ENCODE measurements at regions not wholly inside any gene's neighbourhood (a gene's known extent, or its start where the extent isn't known, plus 50 kb on each side); places are given as distances from the start of the nearest gene placed in this dataset.

DNA sequence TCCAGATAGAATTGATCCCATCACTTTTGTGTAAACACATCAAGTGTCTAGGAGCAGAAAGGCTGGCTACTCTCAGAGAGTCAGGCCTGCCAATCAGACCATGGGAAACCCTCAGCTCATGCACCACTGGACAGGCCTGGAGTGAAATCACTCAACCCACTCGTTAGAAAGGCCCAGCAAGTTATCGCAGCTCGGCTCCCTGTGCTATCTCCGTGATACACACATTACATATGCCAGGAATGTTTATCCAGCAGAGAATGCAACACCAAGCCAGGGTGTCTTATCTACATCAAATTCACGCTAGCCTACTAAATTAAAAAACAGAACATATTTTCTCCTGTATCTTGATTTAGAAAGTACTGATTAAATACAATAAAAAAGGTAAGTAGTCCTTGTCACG lies 232.4 kb upstream of the FOXQ1 start:
- CTCF ChIA-PET, result no interaction called here

DNA sequence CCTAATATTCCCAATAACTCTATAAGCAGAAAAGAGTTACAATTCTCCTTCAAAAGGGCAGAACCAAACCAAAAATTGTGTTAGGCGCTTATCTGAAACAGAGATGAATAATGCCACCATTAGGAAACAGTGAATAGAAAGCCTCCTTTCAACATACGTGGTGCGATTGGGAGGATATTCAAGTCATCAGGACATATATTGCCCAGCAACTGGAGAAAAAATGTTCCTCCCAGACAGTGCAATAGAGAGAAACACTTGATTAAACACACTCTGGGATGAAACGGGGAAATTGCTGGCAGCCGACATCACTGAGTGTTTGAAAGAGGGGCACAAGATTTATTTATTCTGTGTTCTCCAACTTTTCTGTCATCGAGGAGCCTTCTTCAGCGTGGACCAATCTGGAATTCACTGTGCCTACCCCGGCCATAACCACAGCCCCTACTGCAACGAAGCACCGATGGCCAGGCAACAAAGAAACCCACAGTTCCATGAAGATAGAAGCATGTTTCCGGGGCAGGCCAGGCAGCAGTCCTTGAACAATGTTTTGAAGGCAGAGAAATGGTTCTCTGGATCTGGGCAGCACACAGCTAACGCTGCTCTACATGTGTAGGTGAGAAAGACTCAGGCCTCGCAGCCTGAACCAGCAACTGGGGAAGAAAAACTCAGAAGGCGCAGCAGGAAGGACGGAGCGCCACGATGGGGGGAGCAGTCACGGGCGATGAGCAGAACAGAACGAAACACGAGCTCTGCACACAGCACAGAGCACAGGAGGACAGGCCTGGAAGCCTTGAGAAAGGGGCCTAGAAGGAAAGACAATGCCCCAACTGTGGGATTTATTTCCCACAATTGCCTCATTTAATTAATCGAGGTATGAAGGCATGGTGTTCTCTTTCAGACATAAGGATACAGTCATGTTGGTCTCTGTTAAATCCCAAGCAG lies 234.2 kb upstream of the FOXQ1 start:
- no peak for DNase-seq
- ChIA-PET CTCF (no interaction called here), POLR2A (no interaction called here)
- Histone ChIP-seq H3K4me3 (ENCODE audit: control insufficient read depth in 1 of 7, extremely low read depth in 1 of 7, insufficient read depth in 4 of 7, low read depth in 2 of 7, low read length in 6 of 7) (no peak overlapping the region), H3K27ac (ENCODE audit: insufficient read depth in 1 of 2, low read depth in 1 of 2, low read length in 2 of 2, poor library complexity in 1 of 2, severe bottlenecking in 2 of 2) (no peak overlapping the region), H3K36me3 (ENCODE audit: control insufficient read depth in 4 of 4, insufficient read depth in 4 of 4, low read length in 3 of 4) (no peaks in the 10 kb centered on the region), H3K4me1 (ENCODE audit: control extremely low read depth in 1 of 4, control insufficient read depth in 4 of 4, insufficient read depth in 4 of 4, low read length in 3 of 4) (no peaks in the 10 kb centered on the region), H3K9me3 (ENCODE audit: control extremely low read depth in 1 of 5, control insufficient read depth in 4 of 5, insufficient read depth in 2 of 5, low read depth in 1 of 5, low read length in 4 of 5) (no peaks in the 10 kb centered on the region), H3K27me3 (replicated peaks in 2 of 5; ENCODE audit: control insufficient read depth in 4 of 5, insufficient read depth in 5 of 5, low read length in 4 of 5) (peaks cover 0 to 3% (median 0%) of the 10 kb centered on the region in 5 experiments)
- WGBS (ENCODE audit: insufficient coverage), result 95% methylated on average over 22 of the region's 22 CpGs

More for the DNA sequence above, 232.4 kb upstream of the FOXQ1 start:
- POLR2A ChIA-PET, result no interaction called here
- no peak for DNase-seq
- no peaks in the 10 kb centered on the region for H3K4me1 ChIP-seq (ENCODE audit: control extremely low read depth in 1 of 4, control insufficient read depth in 4 of 4, insufficient read depth in 4 of 4, low read length in 3 of 4)
- no peak overlapping the region for H3K27ac ChIP-seq (ENCODE audit: insufficient read depth in 1 of 2, low read depth in 1 of 2, low read length in 2 of 2, poor library complexity in 1 of 2, severe bottlenecking in 2 of 2)
- H3K27me3 ChIP-seq (replicated peaks in 2 of 5; ENCODE audit: control insufficient read depth in 4 of 5, insufficient read depth in 5 of 5, low read length in 4 of 5), result peaks cover 0 to 3% (median 0%) of the 10 kb centered on the region in 5 experiments
- no peaks in the 10 kb centered on the region for H3K36me3 ChIP-seq (ENCODE audit: control insufficient read depth in 4 of 4, insufficient read depth in 4 of 4, low read length in 3 of 4)
- 100% methylated on average over 3 of the region's 6 CpGs for WGBS (ENCODE audit: insufficient coverage)
- no peaks in the 10 kb centered on the region for H3K9me3 ChIP-seq (ENCODE audit: control extremely low read depth in 1 of 5, control insufficient read depth in 4 of 5, insufficient read depth in 2 of 5, low read depth in 1 of 5, low read length in 4 of 5)
- H3K4me3 ChIP-seq (ENCODE audit: control insufficient read depth in 1 of 7, extremely low read depth in 1 of 7, insufficient read depth in 4 of 7, low read depth in 2 of 7, low read length in 6 of 7), result no peak overlapping the region

DNA sequence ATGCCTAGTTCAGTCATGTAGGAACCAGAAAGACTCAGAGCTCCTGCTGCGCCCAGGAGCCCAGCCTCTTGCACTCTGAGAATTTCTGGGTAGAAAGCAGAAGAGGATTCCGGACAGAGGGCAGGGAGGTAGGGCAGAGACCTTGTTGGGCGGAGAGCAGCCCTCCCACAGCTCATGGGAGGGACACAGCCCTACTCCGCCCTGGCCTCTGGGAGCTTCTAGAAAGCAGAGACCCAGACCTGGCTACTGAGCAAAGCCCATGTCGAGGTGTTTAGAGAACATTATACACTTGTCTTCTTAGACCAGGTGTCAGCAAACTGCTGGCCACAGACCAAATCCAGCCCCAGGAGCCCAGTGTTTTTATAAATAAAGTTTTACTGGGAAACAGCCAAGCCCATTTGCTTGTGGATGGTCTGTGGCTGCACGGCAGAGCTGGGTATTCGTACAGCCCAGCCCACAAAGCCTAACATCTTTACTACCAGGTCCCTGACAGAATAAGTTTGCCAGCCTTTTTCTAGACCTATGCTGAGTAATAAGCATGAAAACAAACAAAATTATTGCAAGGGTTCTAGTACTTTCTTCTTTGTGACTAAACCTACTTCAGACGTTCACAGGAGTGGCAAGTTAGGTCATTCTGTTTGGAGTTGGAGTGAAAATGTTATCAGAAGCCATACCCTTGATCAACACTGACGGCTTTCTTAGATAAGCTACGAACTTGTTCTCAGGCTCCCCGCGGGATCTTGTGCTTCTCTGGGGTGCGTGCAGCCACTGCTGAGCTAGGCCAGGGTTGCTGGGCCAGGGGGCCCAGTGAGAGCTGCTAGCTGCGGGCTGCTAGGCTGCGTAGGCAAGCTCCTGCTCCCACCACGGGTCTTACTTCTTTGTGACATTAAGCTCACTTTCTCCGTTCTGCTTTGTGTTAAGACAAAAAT lies 235.1 kb upstream of the FOXQ1 start:
- Histone ChIP-seq H3K27ac (ENCODE audit: insufficient read depth in 1 of 2, low read depth in 1 of 2, low read length in 2 of 2, poor library complexity in 1 of 2, severe bottlenecking in 2 of 2) (no peak overlapping the region), H3K36me3 (ENCODE audit: control insufficient read depth in 4 of 4, insufficient read depth in 4 of 4, low read length in 3 of 4) (no peaks in the 10 kb centered on the region), H3K4me1 (ENCODE audit: control extremely low read depth in 1 of 4, control insufficient read depth in 4 of 4, insufficient read depth in 4 of 4, low read length in 3 of 4) (no peaks in the 10 kb centered on the region), H3K27me3 (replicated peaks in 2 of 5; ENCODE audit: control insufficient read depth in 4 of 5, insufficient read depth in 5 of 5, low read length in 4 of 5) (peaks cover 0 to 3% (median 0%) of the 10 kb centered on the region in 5 experiments), H3K4me3 (ENCODE audit: control insufficient read depth in 1 of 7, extremely low read depth in 1 of 7, insufficient read depth in 4 of 7, low read depth in 2 of 7, low read length in 6 of 7) (no peak overlapping the region), H3K9me3 (ENCODE audit: control extremely low read depth in 1 of 5, control insufficient read depth in 4 of 5, insufficient read depth in 2 of 5, low read depth in 1 of 5, low read length in 4 of 5) (no peaks in the 10 kb centered on the region)
- CTCF ChIA-PET, result no interaction called here
- POLR2A ChIA-PET, result no interaction called here
- DNase-seq, result no peak
- 86% methylated on average over 15 of the region's 17 CpGs for WGBS (ENCODE audit: insufficient coverage)

DNA sequence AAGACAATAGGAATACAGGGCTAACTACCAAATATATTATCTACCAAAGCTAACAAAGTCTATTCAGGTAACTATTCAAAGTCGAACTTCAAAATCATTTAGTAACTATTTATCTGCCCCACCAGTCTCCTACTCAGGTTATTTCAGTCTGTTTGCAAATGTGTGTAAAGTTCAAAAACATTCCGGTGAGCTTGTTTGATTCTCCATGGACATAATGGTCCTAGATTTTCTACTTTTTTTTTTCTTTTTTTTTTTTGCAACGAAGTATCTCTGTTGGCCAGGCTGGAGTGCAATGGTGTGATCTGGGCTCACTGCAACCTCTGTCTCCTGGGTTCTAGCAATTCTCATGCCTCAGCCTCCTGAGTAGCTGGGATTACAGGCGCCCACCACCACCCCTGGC lies 236.0 kb upstream of the FOXQ1 start:
- DNase-seq, result no peak
- CTCF ChIA-PET, result no interaction called here
- 80% methylated on average over 1 of the region's 4 CpGs for WGBS (ENCODE audit: insufficient coverage)
- POLR2A ChIA-PET, result no interaction called here
- Histone ChIP-seq H3K9me3 (ENCODE audit: control extremely low read depth in 1 of 5, control insufficient read depth in 4 of 5, insufficient read depth in 2 of 5, low read depth in 1 of 5, low read length in 4 of 5) (no peaks in the 10 kb centered on the region), H3K4me3 (ENCODE audit: control insufficient read depth in 1 of 7, extremely low read depth in 1 of 7, insufficient read depth in 4 of 7, low read depth in 2 of 7, low read length in 6 of 7) (no peak overlapping the region), H3K36me3 (ENCODE audit: control insufficient read depth in 4 of 4, insufficient read depth in 4 of 4, low read length in 3 of 4) (no peaks in the 10 kb centered on the region), H3K27me3 (replicated peaks in 2 of 5; ENCODE audit: control insufficient read depth in 4 of 5, insufficient read depth in 5 of 5, low read length in 4 of 5) (peaks cover 0 to 3% (median 0%) of the 10 kb centered on the region in 5 experiments), H3K4me1 (ENCODE audit: control extremely low read depth in 1 of 4, control insufficient read depth in 4 of 4, insufficient read depth in 4 of 4, low read length in 3 of 4) (no peaks in the 10 kb centered on the region), H3K27ac (ENCODE audit: insufficient read depth in 1 of 2, low read depth in 1 of 2, low read length in 2 of 2, poor library complexity in 1 of 2, severe bottlenecking in 2 of 2) (no peak overlapping the region)

DNA sequence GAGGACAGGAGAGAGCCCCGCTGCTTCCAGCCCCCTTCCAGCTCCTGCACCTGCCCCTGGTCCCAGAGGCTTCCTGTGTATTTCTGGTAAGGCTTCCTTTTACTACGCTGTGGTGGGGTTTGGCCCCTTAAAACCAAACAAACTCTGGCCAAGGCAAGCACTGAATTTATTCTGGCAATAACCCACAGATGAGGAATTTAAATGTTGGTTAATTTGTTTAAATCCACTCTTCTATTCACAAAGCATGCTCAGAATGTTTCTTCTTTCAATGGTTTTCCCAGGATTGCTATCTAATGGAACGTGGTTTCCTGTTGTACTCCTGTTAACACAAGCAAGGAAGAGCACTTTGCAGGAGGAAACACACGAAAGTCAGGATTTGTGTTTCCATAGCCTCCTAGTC lies 236.5 kb upstream of the FOXQ1 start:
- DNase-seq, result no peak

DNA sequence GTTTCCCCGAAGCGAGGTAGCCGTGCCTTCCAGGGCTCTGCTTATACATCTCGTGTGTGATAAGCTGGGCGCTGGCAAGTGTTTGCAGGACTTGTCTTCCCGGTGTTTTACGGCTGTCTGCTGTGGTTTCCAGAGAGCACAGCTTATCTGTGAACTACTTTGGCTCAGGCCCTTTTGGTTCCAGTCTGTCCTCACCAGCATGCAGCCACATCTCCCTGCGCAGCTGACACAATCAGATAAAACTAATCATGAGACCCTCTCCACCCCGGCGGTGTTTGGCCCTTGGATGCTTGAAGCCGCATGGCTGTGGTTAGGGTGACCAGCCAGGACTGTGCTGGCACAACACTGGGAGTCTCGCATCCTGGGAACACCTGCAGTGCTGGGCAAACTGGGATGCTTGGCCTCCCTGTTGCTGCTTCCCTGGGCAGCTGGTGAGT lies 241.8 kb upstream of the FOXQ1 start:
- peaks cover 0 to 10% (median 2%) of the 10 kb centered on the region in 4 experiments for H3K4me1 ChIP-seq (ENCODE audit: control extremely low read depth in 1 of 4, control insufficient read depth in 4 of 4, insufficient read depth in 4 of 4, low read length in 3 of 4)
- 13% methylated on average over 7 of the region's 12 CpGs for WGBS (ENCODE audit: insufficient coverage)
- H3K4me3 ChIP-seq (ENCODE audit: control insufficient read depth in 1 of 7, extremely low read depth in 1 of 7, insufficient read depth in 4 of 7, low read depth in 2 of 7, low read length in 6 of 7), result peak overlapping the region in 1 of 7 experiments; percentile 38
- POLR2A ChIA-PET, result no interaction called here
- no peak overlapping the region for H3K27ac ChIP-seq (ENCODE audit: insufficient read depth in 1 of 2, low read depth in 1 of 2, low read length in 2 of 2, poor library complexity in 1 of 2, severe bottlenecking in 2 of 2)
- H3K27me3 ChIP-seq (replicated peaks in 2 of 5; ENCODE audit: control insufficient read depth in 4 of 5, insufficient read depth in 5 of 5, low read length in 4 of 5), result peaks cover 0 to 7% (median 0%) of the 10 kb centered on the region in 5 experiments
- CTCF ChIA-PET, result no interaction called here
- DNase-seq, result peak; percentile 51 to 81 (median 61)
- H3K36me3 ChIP-seq (ENCODE audit: control insufficient read depth in 4 of 4, insufficient read depth in 4 of 4, low read length in 3 of 4), result no peaks in the 10 kb centered on the region
- no peaks in the 10 kb centered on the region for H3K9me3 ChIP-seq (ENCODE audit: control extremely low read depth in 1 of 5, control insufficient read depth in 4 of 5, insufficient read depth in 2 of 5, low read depth in 1 of 5, low read length in 4 of 5)

More for the DNA sequence above, 236.5 kb upstream of the FOXQ1 start:
- CTCF ChIA-PET, result no interaction called here
- 25% methylated on average over 2 of the region's 4 CpGs for WGBS (ENCODE audit: insufficient coverage)
- H3K27me3 ChIP-seq (replicated peaks in 2 of 5; ENCODE audit: control insufficient read depth in 4 of 5, insufficient read depth in 5 of 5, low read length in 4 of 5), result peaks cover 0 to 5% (median 0%) of the 10 kb centered on the region in 5 experiments
- no peaks in the 10 kb centered on the region for H3K36me3 ChIP-seq (ENCODE audit: control insufficient read depth in 4 of 4, insufficient read depth in 4 of 4, low read length in 3 of 4)
- no peak overlapping the region for H3K27ac ChIP-seq (ENCODE audit: insufficient read depth in 1 of 2, low read depth in 1 of 2, low read length in 2 of 2, poor library complexity in 1 of 2, severe bottlenecking in 2 of 2)
- H3K4me3 ChIP-seq (ENCODE audit: control insufficient read depth in 1 of 7, extremely low read depth in 1 of 7, insufficient read depth in 4 of 7, low read depth in 2 of 7, low read length in 6 of 7), result no peak overlapping the region
- peaks cover 0 to under 1% (median 0%) of the 10 kb centered on the region in 4 experiments for H3K4me1 ChIP-seq (ENCODE audit: control extremely low read depth in 1 of 4, control insufficient read depth in 4 of 4, insufficient read depth in 4 of 4, low read length in 3 of 4)
- no peaks in the 10 kb centered on the region for H3K9me3 ChIP-seq (ENCODE audit: control extremely low read depth in 1 of 5, control insufficient read depth in 4 of 5, insufficient read depth in 2 of 5, low read depth in 1 of 5, low read length in 4 of 5)
- POLR2A ChIA-PET, result no interaction called here

Data from common myeloid progenitor, CD34-positive (primary cell).